ENCODE measurements at regions not wholly inside any gene's neighbourhood (a gene's known extent, or its start where the extent isn't known, plus 50 kb on each side); places are given as distances from the start of the nearest gene placed in this dataset.
A peak's percentile ranks its signal among the peaks of the same experiment; 100 is the strongest.
"Not testable (repeated sequence)": the region's sequence is repeated elsewhere in the genome, so short reads cannot be mapped to it uniquely, and the experiment has no call there.

GRCh38 chr16:5932906-5933305, 835.3 kb upstream of the EEF2KMT start:
- DNase-seq, result no peak

GRCh38 chr16:5928476-5929065, 831.0 kb upstream of the EEF2KMT start:
- DNase-seq, result no peak

- DNase-seq, result no peak
Observed at GRCh38 chr16:5925850-5926249, 828.3 kb upstream of the EEF2KMT start.

- no peak for DNase-seq
Observed at GRCh38 chr16:5922686-5923085, 825.1 kb upstream of the EEF2KMT start.

- DNase-seq, result no peak
Observed at GRCh38 chr16:5918567-5919130, 821.1 kb upstream of the EEF2KMT start.

- no peak for DNase-seq
Observed at GRCh38 chr16:5917436-5918195, 820.0 kb upstream of the EEF2KMT start.

GRCh38 chr16:5916711-5917191, 819.2 kb upstream of the EEF2KMT start:
- no peak for DNase-seq

GRCh38 chr16:5911241-5911640, 813.6 kb upstream of the EEF2KMT start:
- DNase-seq, result no peak

- DNase-seq, result not testable (repeated sequence)
Observed at GRCh38 chr16:5909556-5909955, 812.0 kb upstream of the EEF2KMT start.

GRCh38 chr16:5907544-5907943, 809.9 kb upstream of the EEF2KMT start:
- DNase-seq, result no peak

- no peak for DNase-seq
Observed at GRCh38 chr16:5906351-5906750, 808.8 kb upstream of the EEF2KMT start.

- peak; percentile 75 for DNase-seq
Observed at GRCh38 chr16:5905935-5906334, 808.3 kb upstream of the EEF2KMT start.

- no peak for DNase-seq
Observed at GRCh38 chr16:5903832-5904231, 806.2 kb upstream of the EEF2KMT start.

GRCh38 chr16:5903153-5903552, 805.6 kb upstream of the EEF2KMT start:
- no peak for DNase-seq

GRCh38 chr16:5900046-5900445, 802.5 kb upstream of the EEF2KMT start:
- DNase-seq, result no peak

GRCh38 chr16:5895976-5896375, 798.4 kb upstream of the EEF2KMT start:
- DNase-seq, result peak; percentile 13

- peak; percentile 77 for DNase-seq
Observed at GRCh38 chr16:5895137-5895536, 797.5 kb upstream of the EEF2KMT start.

- no peak for DNase-seq
Observed at GRCh38 chr16:5891296-5891695, 793.7 kb upstream of the EEF2KMT start.

- DNase-seq, result no peak
Observed at GRCh38 chr16:5885521-5885920, 787.9 kb upstream of the EEF2KMT start.

GRCh38 chr16:5884996-5885395, 787.4 kb upstream of the EEF2KMT start:
- DNase-seq, result no peak

- DNase-seq, result no peak
Observed at GRCh38 chr16:5884339-5884738, 786.7 kb upstream of the EEF2KMT start.

GRCh38 chr16:5882087-5882640, 784.6 kb upstream of the EEF2KMT start:
- DNase-seq, result no peak

GRCh38 chr16:5875416-5875815, 777.8 kb upstream of the EEF2KMT start:
- DNase-seq, result no peak

- DNase-seq, result no peak
Observed at GRCh38 chr16:5874899-5875298, 777.3 kb upstream of the EEF2KMT start.
